HG02610 (cell line): ENCODE measurements at regions not wholly inside any gene's neighbourhood (a gene's known extent, or its start where the extent isn't known, plus 50 kb on each side); places are given as distances from the start of the nearest gene placed in this dataset.
A peak's percentile ranks its signal among the peaks of the same experiment; 100 is the strongest.

Experiments
- ATAC-seq: cut with Tn5 transposase; IDR thresholded peaks from one replicate; pipeline ENCODE4 v1.9.1; 2021; ENCODE audit warnings: mild to moderate bottlenecking, moderate library complexity; ENCODE audit not compliant: unreplicated experiment

- no peak for ATAC-seq
These were observed 348.5 kb upstream of the PROK2 start for GRCh38 chr3:72133329-72134011.

DNA sequence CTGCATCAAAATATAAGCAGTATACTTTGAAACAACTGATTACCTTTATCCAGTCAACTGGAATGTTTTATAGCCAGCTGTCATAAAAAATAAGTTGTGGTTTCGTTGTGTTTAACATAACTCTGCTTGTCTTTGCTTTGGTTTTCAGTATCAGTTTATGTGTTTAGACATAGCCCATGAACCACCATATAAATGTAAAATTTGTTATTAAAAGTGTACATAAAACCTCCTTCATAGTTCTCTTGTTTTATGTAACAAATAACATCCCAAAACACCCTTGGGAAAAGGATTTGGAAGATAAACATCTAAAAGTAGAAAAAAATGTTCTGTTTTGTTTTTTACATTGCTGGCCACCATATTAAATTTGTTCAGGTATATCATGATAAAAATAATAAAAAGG is 347.0 kb upstream of the PROK2 start:
- ATAC-seq, result no peak

DNA sequence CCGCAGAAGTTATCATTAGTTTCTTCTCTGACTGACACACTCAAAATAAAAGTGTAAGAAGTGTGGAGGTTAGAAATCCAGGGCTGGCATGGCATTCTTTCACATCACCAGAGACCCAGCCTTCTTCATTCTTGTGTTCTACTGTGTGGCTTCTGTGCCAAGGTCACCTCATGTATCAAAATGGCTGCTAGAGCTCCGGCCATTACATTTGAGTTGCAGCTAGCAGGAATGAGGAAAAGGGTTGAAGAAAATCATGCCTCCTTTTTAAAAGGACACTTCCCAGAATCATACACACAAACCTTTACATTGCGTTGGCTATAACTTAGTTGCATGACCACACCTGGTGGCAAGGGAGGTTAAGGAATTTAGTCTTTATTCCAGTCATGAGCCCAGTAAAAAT is 345.6 kb upstream of the PROK2 start:
- ATAC-seq, result no peak

GRCh38 chr3:72129501-72130094 is 344.6 kb upstream of the PROK2 start:
- ATAC-seq, result no peak

- no peak for ATAC-seq
These were observed 344.0 kb upstream of the PROK2 start for GRCh38 chr3:72128921-72129320.

DNA sequence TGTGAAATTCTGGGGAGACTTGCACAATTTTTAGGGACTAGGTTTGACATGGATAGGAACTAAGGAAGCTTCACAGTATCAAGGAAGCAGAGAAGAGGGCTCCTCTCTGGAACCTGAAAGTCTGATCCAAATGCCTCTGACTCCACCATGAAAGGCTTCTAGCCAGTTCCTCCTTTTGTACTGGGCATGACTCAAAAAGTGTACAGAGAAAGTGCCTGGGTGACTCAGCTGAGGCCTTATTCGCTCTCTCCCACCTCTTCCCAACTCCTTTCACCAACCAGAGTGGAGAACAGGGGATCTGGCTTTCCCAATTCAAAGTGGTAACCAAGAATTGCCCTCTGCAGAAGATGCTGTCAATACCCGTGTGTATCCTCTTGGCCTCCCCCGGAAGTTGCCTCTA is 342.9 kb upstream of the PROK2 start:
- ATAC-seq, result peak; percentile 56

GRCh38 chr3:72127224-72127612 is 342.3 kb upstream of the PROK2 start:
- no peak for ATAC-seq

DNA sequence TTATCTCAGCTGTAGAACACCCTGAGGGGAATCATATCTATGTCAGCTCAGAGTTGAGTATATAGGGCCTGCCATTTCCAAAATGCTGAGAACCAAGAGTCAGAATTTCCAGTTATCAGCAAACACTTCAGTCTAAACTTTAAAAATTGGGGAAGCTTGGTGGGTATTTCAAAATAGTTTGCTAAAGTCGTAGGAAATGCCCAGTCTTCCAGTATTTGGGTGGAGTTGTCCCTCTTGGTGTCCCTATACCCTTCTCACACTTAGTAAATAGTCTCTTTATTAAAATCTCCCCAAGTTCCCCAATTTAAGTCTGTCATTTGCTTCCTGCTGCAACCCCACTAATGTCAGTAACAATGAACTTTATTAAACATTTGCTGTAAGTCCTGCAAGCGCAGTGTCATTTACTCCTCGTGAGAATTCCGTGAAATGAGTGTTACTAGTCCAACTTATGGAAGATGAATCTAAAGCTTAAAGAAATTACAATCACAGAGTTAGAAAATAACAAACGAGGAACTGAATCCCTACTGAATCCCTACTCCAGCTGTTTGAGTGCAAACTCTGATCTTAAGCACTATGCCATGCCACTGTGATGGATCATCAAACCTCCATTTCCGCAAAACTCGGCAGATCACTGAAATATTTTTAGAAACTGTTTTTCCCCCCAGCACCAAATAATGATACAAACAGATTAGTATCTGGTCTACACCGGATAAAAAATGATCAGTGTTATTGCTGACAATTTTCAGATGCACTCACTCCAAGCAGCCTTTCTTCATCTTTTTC is 341.7 kb upstream of the PROK2 start:
- ATAC-seq, result no peak

- ATAC-seq, result peak; percentile 77
These were observed 339.0 kb upstream of the PROK2 start for GRCh38 chr3:72123908-72124441.

DNA sequence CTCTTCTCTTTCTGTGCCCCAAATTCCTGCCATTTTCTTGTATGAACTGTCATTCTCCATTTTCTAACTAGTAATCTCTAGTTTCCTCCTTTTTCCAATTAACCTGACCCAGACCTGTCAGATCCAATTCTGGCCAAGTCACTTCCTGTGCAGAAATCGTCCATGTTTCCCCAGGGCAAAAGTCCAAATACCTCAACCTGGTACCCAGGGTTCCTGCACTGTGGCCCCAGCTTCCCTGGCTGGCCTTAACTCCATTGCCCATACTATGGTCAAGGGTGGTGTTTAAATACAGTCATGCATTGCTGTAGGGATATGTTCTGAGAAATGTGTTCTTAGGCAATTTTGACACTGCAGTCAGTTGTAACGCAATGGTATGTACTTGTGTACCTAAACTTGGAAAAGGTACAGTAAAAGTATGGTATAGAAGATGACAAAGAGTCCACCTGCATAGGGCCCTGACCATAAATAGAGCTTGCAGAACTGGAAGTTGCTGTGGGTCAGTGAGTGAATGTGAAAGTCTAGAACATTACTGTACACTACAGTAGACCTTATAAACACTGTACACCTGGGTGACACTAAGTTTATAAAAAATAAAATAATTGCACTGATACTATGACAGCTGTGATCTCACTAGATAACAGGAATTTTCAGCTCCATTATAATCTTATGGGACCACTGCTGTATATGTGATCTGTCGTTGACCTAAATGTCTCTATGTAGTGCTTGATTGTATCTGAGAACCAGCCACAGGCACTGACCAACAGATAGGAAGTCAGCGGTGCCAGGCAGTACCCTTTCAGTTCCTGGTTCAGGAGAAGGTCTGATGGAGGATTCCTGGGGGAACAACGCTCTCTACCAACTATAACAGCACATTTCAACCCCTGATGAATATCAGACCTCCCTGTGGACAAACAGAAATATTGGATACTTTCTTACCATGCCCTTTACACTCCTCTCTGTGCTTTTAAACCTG is 336.1 kb upstream of the PROK2 start:
- ATAC-seq, result peak; percentile 68

DNA sequence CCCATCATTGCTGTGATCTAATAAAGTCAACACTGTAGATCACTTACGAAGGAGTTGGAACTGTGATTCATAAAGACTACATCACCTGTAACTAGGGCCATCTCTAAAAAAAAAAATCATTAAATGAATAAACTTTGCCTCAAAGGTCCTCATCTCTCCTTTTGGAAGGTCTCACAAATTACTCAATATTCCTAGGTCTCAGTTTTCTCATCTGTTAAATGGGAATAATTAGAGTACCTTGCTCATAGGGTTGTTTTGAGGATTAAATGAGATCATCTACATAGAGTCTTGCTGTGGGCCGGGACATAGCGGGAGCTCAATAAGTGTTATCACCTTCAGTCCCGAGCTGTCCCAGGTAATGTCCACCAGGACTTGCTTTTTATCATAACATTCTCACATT is 335.1 kb upstream of the PROK2 start:
- no peak for ATAC-seq

DNA sequence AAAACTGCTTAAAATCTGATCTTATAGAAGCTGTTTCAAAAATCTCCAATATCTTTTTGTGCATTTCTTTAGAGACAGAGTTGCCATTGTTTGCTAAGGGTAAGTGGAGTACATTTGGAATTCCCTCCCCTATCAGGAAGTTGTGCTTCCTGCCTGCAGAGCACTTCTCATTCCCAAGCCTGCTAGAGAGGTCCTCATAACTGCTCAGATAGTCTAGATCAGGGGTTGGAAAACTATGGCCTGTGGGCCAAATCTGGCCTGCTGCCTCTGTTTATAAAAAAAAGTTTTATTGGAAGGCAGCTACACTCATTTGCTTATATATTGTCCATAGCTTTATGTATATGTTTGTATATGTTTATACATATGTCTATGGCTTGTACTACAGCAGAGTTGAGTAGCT is 333.7 kb upstream of the PROK2 start:
- no peak for ATAC-seq

DNA sequence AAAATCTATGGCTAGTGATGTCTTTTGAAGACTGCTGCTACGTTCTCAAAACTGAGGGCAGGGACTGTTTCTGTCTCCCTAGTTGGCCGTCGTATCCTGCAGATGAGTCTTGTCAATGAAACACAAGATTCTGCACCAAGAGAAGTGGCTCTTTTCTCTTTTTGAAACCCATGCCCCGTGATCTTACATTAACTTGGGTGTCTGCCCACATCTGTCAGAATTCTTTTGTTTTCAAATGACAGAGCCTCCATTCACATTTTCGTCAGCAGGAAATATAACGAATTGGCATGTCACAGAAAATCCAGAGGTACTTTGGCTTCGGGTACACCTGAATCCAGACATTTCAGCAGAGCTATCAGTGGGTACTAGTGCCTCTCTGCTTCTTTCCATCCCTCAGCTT is 331.3 kb upstream of the PROK2 start:
- no peak for ATAC-seq

- ATAC-seq, result no peak
These were observed 330.4 kb upstream of the PROK2 start for GRCh38 chr3:72115307-72115706.

DNA sequence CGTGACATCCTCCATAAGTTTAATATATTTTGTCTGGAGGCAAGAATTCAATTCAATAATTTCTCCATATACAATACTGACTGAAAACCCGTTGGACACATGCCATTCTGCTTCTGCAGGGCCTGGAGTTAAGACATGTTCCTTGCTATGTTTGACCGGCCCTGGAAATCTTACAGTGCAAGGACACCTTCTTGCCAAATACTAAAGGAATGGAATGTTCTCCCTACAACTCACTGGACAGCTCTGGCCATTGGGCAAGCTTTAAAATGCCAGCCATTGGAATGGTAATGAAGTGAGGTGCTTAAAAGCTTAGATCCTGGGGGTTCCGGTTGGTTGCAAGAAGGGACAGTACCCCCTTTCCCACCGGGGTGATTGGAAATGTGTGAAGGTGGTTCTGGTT is 329.8 kb upstream of the PROK2 start:
- ATAC-seq, result no peak

DNA sequence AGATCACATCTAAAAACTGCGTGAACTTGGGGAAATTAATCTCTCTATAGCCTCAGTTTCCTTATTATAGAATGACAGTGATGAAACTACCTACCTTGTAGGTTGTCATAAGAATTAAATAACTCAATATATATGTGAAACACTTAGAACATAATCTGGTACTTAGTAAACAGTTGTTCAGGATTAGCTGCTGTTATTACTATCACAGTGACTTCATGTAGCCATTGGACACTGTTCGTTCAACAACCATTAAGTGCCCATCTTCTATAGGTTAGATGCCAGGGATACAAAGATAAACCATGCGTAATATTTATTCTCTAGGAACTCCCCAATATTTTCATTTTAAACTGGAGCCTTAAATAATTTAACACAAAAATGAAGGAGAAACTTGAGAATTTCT is 329.0 kb upstream of the PROK2 start:
- no peak for ATAC-seq

DNA sequence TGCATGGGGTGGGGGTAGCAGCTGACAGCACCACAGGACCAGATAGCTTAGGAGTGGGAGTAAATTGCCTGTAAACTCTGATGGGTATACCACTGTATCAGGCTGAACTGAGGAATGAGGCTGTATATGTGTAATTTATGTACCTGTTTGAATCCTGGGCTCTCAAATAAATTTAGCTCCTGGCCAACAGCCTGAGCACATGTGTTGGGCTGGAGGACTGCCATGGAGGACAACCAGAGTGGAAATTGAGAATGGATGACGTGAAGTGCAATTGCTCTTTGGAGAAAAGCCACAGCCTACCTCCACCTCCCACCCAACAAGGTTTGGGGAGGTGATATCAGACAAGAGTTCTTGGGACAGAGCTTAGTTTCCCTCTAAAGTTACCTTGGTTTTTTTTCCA is 328.6 kb upstream of the PROK2 start:
- no peak for ATAC-seq

- ATAC-seq, result no peak
These were observed 327.5 kb upstream of the PROK2 start for GRCh38 chr3:72112435-72112834.

GRCh38 chr3:72111265-72112205 is 326.6 kb upstream of the PROK2 start:
- no peak for ATAC-seq
